Dermis microvascular lymphatic vessel endothelial cell (primary cell): ENCODE measurements at regions not wholly inside any gene's neighbourhood (a gene's known extent, or its start where the extent isn't known, plus 50 kb on each side); places are given as distances from the start of the nearest gene placed in this dataset.
"Not testable (repeated sequence)": the region's sequence is repeated elsewhere in the genome, so short reads cannot be mapped to it uniquely, and the experiment has no call there.

Source experiments
- DNase-seq, 2 donors: peaks; one replicate each; pipeline versions ENCODE4 v3.0.0 to v3.0.0-alpha.2; 2010; ENCODE audit warnings: low read depth in 2 of 2

DNA sequence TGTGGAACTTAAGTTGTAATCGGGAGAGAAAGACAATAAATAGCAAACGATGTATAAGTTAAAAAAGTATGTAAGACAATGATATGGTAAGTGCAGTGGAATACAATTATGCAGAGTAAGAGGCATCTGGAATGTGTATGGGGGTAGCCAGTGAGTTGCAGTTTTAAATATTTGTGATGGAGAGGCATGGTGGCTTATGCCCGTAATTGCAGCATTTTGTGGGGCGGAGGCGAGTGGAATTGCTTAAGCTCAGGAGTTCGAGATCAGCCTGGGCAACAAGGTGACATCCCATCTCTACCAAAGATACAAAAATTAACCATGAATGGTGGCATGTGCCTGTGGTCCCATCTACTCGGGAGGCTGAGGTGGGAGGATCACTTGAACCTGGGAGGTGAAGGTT is 52.5 kb upstream of the WDFY3 start:
- DNase-seq, result no peak

DNA sequence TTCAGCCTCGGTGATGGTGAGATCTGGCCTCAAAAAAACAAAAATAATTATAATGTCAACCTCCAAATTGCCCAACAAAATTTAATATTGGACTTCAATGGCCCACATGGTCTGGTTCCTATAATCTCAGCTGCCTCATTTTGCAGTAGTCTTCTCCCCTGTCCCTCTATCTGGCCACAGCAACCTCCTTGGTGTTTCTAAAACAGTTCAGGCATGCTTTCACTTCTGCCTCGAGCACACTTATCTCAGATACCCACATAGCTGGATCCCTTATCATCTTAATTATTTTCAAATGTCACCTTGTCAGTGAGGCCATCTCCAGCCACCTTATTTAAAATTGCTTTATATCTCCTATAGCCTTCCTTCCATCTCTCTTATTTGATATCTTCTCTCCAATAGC is 52.9 kb upstream of the WDFY3 start:
- no peak for DNase-seq

DNA sequence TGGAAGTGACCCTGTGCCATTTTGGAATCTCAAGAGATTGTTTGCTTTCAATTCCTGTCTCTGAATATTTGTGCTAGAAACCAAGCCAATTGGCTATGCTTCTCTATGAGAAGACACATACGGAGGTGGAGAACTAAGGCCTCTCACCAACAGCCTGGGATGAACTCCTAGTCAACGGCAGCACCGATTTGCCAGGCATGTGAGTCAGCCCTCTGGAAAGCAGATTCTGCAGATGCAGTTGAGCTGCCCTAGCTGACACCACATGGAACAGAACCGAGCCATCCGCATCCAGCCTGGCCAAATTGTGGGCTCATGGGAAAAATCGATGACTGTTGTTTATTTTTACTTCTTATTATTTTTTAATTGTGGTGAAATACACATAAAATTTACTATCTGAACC is 58.2 kb upstream of the WDFY3 start:
- no peak for DNase-seq

- no peak for DNase-seq
These were observed 62.4 kb upstream of the WDFY3 start for GRCh38 chr4:85028910-85029309.

DNA sequence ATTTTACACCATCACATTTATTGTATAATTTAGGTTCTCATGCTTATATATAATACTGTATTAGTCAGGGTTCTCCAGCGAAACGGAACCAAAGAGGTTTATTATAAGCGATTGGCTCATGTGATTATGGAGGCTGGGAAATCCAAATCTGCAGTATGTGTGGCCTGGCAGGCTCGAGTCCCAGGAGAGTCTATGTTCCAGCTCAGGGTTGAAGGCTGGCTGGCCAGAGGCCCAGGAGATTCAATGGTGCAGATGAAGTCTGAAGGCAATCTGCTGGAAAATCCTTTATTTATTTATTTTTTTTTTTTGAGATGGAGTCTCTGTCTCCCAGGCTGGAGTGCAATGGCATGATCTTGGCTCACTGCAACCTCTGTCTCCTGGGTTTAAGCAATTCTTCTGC is 63.0 kb upstream of the WDFY3 start:
- DNase-seq, result no peak

DNA sequence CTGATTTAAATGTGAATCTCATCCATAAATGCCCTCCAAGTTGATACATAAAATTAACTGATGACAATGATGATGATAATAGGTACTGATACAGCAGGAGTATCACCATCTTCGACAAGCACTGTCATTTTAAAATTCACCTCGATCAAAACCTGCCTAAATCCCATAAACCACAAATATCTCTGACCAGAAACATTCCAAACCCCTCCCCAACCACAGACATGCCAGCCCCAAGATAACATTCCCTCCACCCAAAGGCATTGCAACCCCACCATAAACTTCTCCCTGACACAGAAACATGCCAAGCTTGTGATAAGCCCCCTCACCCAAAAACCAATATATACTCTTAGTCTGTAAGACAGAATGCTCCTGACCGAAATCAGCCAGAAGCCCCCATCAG is 63.7 kb upstream of the WDFY3 start:
- no peak for DNase-seq

DNA sequence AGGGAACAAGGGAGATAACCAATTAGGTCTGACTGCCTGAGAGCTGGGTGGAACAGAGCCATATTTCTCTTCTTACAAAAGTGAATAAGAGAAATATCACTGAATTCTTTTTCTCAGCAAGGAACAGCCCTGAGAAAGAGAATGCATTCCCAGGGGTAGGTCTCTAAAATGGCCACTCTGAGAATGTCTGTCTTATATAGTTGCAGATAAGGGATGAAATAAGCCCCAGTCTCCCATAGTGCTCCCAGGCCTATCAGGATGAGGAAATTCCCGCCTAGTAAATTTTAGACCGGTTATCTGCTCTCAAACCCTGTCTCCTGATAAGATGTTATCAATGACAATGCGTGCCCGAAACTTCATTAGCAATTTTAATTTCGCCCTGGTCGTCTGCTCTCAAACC is 67.3 kb upstream of the WDFY3 start:
- DNase-seq, result not testable (repeated sequence)

GRCh38 chr4:85039526-85039925 is 73.0 kb upstream of the WDFY3 start:
- DNase-seq, result no peak

DNA sequence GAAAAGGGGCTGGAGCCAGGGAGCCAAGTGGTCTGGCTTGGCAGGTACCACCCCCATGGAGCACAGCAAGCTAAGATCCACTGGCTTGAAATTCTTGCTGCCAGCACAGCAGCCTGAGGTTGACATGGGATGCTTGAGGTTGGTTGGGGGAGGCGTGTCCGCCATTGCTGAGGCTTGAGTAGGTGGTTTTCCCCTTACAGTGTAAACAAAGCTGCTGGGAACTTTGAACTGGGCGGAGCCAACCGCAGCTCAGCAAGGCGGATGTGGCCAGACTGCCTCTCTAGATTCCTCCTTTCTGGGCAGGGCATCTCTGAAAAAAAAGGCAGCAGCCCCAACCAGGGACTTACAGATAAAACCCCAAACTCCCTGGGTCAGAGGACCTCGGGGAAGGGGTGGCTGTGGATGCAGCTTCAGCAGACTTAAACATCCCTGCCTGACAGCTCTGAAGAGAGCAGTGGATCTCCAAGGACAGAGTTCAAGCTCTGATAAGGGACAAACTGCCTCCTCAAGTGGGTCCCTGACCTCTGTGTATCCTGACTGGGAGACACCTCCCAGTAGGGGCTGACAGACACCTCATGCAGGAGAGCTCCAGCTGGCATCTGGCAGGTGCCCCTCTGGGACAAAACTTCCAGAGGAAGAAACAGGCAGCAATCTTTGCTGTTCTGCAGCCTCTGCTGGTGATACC is 77.5 kb upstream of the WDFY3 start:
- DNase-seq, result not testable (repeated sequence)

GRCh38 chr4:85050736-85051135 is 84.2 kb upstream of the WDFY3 start:
- DNase-seq, result no peak

DNA sequence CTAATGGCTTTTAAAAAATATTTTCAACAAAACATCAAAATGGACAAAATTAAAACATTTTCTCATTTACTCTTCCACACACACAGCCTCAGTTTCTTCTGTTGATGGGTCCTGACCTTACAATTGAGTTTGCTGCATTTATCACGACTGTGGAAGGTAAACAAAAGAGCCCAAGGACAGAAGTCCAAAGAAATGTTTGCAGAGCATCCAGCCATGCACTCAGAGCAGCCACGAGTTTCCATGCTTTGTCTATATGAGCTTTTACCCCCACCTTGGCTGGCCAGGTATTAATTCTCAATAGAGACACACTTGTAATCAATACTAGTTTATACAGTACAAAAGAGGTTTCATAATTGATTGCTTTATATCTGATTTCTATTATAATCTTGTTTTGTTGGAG is 85.0 kb upstream of the WDFY3 start:
- no peak for DNase-seq

GRCh38 chr4:85054925-85055324 is 88.4 kb upstream of the WDFY3 start:
- not testable (repeated sequence) for DNase-seq

DNA sequence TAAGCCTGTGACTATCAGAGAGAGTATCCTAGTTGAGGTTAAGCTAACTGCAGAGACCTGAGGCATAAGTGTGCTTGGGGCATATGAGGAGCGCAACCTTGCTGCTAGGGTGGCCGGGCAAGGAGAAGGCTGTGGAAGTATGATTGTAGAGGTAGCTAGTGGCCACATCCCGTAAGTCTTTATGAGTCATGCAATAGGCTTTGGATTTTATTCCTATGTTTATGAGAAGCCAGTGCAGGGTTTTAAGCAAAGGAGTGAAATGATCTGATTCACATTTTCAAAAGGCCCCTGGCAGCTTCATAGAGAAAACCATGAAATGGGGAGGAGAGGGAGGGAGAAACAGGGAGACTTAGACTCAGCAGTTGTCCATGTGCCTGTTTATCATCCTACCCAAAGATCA is 92.1 kb upstream of the WDFY3 start:
- DNase-seq, result no peak

GRCh38 chr4:85061974-85062373 is 95.5 kb upstream of the WDFY3 start:
- DNase-seq, result no peak

DNA sequence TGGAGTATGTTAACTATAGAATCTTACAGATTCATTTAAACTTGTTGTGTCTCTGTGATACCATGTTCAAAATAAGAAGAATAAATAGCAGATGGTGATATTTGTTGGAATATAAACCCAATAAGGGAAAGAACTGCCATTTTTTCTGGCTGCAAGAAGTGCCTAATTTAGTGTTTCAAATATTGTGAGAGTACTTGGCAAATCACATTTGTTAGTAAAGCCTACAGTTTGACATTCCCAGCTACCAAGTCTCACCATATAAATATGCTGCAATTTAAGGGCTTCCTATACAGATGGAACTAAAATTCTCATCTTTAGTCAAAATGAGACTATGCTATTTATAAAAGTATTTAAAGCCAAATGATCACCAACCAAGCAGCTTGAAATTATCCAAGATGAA is 96.0 kb upstream of the WDFY3 start:
- DNase-seq, result no peak

DNA sequence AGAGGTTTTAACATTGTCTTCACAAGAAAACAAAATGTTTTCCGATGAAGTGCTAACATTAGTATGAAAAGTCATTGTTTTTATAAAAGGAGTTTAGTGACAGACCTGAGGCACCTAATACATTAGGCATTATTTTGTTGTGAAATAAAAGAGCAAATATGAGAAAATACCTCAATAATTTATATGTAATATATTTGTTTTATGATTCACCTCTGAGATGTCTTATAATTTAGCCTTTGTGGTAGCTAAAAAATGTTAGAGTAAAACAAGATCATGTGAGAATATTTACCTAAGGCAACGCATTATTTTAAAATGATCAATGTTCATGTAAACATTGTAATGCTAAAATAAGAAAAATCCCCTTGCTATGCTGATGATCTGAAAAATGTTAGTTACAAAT is 100.9 kb upstream of the WDFY3 start:
- no peak for DNase-seq

DNA sequence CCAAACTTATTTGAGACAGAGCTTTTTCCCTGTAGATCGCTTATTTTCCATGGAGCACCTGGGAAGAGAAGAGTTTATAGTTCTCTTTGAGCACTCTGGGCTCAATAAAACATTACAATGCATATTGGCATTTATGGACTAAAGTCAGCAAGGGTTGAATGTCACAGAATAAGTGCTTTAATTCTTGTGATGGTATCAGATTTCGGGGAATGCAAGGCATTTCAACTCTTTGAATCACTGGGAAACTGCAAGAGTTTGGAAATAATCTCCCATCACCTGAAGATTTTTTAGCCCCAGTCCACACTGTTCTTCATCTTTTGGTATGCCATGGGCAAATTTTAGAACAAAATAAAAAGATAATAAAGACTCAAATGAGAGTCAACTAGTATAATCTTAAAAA is 111.5 kb upstream of the WDFY3 start:
- DNase-seq, result no peak

DNA sequence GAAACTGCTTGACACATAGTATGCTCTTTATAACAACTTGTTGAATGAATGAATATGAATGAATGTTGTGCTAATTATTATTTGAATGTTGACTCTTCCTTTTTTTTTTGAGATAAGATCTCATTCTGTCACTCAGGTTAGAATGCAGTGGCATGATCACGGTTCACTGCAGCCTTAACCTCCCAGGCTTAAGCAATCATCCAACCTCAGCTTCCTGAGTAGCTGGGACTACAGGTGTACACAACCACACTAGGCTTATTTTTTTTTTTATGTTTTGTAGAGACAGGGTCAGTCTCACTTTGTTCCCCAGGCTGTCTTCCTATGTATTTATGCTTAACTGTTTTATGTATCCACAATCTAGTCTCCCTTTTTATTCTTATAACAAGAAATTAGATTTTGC is 114.7 kb upstream of the WDFY3 start:
- no peak for DNase-seq

- DNase-seq, result peak; percentile 61 to 75
These were observed 118.0 kb upstream of the WDFY3 start for GRCh38 chr4:85084371-85085094.

DNA sequence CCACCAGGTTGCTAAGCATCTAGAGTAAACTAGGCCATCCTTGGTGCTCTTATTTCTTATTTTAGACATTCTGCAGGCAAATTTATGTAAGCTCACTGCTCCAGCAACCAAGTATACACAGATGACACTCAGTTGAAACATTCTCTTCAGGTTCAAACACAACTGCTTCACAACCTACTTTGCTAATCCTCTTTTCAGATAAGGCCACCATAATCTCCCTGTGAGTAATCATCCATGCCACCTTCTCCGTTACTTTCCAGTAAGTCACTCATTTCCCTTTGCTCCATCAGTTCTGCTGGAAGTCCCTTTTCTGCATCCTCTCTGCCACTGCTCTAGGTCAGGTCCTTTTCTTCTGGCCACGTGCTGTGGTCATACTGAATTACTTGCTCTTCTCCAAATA is 120.2 kb upstream of the WDFY3 start:
- DNase-seq, result no peak

DNA sequence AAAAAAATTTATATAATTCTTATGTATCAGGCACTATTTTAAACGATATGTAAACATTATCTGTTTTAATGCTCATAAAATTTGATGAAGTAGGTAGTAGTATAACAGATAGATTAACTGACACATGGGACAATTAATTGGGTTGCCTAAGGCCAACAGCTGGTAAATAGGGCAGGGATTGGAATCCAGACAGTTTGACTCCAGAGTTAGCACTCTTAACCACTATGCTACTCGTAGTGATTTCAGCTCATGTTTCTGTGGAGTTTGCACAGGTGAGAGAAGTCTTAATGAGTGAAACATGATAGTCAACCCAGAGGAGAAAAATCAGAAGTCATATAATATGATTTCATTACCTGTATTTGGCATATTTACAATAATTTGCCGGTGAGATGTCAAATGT is 126.0 kb upstream of the WDFY3 start:
- DNase-seq, result no peak

- no peak for DNase-seq
These were observed 126.5 kb upstream of the WDFY3 start for GRCh38 chr4:85092943-85093342.

DNA sequence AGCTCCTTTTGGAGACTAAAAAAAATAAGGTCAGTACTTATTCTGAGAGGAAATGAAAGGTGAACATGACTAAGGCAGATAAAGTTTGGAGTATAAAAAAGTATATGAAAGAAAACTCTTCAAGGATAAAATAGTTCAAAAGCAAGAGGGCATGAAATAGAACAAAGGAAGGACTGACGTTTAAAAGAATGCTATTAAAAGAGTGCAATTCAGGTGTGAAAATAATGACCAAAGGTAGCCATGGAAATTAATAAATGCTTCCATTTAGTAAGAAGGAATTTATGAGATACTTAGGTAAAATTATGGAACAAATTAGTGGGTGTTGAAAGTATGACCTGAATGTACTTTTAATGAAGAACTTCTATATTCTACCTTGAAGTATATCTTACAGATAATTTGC is 128.2 kb upstream of the WDFY3 start:
- DNase-seq, result no peak

- DNase-seq, result no peak
These were observed 136.1 kb upstream of the WDFY3 start for GRCh38 chr4:85102606-85103005.
